ENCODE measurements at regions not wholly inside any gene's neighbourhood (a gene's known extent, or its start where the extent isn't known, plus 50 kb on each side); places are given as distances from the start of the nearest gene placed in this dataset.

DNA sequence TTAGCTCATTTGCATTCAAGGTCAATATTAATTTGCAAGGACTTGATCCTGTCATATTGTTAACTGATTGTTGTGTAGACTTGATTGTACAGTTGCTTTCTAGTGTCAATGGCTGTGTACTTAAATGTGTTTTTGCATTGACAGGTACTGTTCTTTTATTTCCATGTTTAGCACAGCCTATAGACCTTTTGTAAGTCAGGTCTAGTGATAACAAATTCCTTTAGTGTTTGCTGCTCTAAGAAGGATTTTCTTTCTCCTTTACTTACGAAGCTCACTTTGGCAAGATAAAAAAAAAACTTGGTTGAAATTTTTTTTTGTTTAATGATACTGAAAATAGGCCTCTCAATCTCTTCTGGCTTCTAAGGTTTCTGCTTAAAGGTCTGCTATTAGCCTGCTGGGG, 942.3 kb downstream of the QKI start:
- TF ChIP-seq ZFP30 (CRISPR knock-in tag; IDR thresholded peaks at IDR 0.05) (no peak), GLIS3 (CRISPR knock-in tag; IDR thresholded peaks at IDR 0.05) (no peak), ZFP3 (CRISPR knock-in tag; IDR thresholded peaks at IDR 0.05) (no peak), OSR1 (CRISPR knock-in tag; IDR thresholded peaks at IDR 0.05) (no peak), PPARA (CRISPR knock-in tag; IDR thresholded peaks at IDR 0.05; ENCODE audit: borderline replicate concordance) (no peak), CSRNP3 (CRISPR knock-in tag; IDR thresholded peaks at IDR 0.05) (no peak), TCF4 (CRISPR knock-in tag; IDR thresholded peaks at IDR 0.05; ENCODE audit: borderline replicate concordance) (no peak), ZNF8 (CRISPR knock-in tag; IDR thresholded peaks at IDR 0.05) (no peak)
- TF ChIP-seq, protein P1, sequence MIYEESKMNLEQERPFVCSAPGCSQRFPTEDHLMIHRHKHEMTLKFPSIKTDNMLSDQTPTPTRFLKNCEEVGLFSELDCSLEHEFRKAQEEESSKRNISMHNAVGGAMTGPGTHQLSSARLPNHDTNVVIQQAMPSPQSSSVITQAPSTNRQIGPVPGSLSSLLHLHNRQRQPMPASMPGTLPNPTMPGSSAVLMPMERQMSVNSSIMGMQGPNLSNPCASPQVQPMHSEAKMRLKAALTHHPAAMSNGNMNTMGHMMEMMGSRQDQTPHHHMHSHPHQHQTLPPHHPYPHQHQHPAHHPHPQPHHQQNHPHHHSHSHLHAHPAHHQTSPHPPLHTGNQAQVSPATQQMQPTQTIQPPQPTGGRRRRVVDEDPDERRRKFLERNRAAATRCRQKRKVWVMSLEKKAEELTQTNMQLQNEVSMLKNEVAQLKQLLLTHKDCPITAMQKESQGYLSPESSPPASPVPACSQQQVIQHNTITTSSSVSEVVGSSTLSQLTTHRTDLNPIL (CRISPR knock-in tag; IDR thresholded peaks at IDR 0.05; ENCODE audit: low read depth): no peak
- TF ChIP-seq, protein P2, sequence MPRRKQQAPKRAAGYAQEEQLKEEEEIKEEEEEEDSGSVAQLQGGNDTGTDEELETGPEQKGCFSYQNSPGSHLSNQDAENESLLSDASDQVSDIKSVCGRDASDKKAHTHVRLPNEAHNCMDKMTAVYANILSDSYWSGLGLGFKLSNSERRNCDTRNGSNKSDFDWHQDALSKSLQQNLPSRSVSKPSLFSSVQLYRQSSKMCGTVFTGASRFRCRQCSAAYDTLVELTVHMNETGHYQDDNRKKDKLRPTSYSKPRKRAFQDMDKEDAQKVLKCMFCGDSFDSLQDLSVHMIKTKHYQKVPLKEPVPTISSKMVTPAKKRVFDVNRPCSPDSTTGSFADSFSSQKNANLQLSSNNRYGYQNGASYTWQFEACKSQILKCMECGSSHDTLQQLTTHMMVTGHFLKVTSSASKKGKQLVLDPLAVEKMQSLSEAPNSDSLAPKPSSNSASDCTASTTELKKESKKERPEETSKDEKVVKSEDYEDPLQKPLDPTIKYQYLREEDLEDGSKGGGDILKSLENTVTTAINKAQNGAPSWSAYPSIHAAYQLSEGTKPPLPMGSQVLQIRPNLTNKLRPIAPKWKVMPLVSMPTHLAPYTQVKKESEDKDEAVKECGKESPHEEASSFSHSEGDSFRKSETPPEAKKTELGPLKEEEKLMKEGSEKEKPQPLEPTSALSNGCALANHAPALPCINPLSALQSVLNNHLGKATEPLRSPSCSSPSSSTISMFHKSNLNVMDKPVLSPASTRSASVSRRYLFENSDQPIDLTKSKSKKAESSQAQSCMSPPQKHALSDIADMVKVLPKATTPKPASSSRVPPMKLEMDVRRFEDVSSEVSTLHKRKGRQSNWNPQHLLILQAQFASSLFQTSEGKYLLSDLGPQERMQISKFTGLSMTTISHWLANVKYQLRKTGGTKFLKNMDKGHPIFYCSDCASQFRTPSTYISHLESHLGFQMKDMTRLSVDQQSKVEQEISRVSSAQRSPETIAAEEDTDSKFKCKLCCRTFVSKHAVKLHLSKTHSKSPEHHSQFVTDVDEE (CRISPR knock-in tag; IDR thresholded peaks at IDR 0.05): no peak
- TF ChIP-seq, protein P3, sequence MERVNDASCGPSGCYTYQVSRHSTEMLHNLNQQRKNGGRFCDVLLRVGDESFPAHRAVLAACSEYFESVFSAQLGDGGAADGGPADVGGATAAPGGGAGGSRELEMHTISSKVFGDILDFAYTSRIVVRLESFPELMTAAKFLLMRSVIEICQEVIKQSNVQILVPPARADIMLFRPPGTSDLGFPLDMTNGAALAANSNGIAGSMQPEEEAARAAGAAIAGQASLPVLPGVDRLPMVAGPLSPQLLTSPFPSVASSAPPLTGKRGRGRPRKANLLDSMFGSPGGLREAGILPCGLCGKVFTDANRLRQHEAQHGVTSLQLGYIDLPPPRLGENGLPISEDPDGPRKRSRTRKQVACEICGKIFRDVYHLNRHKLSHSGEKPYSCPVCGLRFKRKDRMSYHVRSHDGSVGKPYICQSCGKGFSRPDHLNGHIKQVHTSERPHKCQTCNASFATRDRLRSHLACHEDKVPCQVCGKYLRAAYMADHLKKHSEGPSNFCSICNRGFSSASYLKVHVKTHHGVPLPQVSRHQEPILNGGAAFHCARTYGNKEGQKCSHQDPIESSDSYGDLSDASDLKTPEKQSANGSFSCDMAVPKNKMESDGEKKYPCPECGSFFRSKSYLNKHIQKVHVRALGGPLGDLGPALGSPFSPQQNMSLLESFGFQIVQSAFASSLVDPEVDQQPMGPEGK (CRISPR knock-in tag; IDR thresholded peaks at IDR 0.05; ENCODE audit: borderline replicate concordance): no peak

Measured in SK-N-SH treated with all-trans-retinoic acid at 6 μM for 48 hours (cell line).